Hematopoietic multipotent progenitor cell treated with erythropoietin and hydrocortisone succinate and interleukin-3 and kit ligand, for 8 days (in vitro differentiated cells): ENCODE measurements at regions not wholly inside any gene's neighbourhood (a gene's known extent, or its start where the extent isn't known, plus 50 kb on each side); places are given as distances from the start of the nearest gene placed in this dataset.

Experiments used
- DNase-seq: peaks from one replicate; pipeline ENCODE4 v3.0.0-alpha.2; 2015

- no peak for DNase-seq
These were observed 161.4 kb upstream of the TRPC7 start for GRCh38 chr5:136526791-136527190.

GRCh38 chr5:136526021-136526420 lies 160.7 kb upstream of the TRPC7 start:
- no peak for DNase-seq

- no peak for DNase-seq
These were observed 160.3 kb upstream of the TRPC7 start for GRCh38 chr5:136525597-136525996.

GRCh38 chr5:136522217-136522956 lies 157.0 kb upstream of the TRPC7 start:
- no peak for DNase-seq

GRCh38 chr5:136521696-136522095 lies 156.4 kb upstream of the TRPC7 start:
- DNase-seq = no peak

GRCh38 chr5:136518814-136519213 lies 153.5 kb upstream of the TRPC7 start:
- DNase-seq = no peak

- no peak for DNase-seq
These were observed 152.8 kb upstream of the TRPC7 start for GRCh38 chr5:136518174-136518573.

- no peak for DNase-seq
These were observed 152.4 kb upstream of the TRPC7 start for GRCh38 chr5:136517755-136518154.

- peak; percentile 3 for DNase-seq
These were observed 151.3 kb upstream of the TRPC7 start for GRCh38 chr5:136516637-136517036.

- DNase-seq = no peak
These were observed 148.1 kb upstream of the TRPC7 start for GRCh38 chr5:136513430-136513829.

GRCh38 chr5:136511046-136511445 lies 145.7 kb upstream of the TRPC7 start:
- DNase-seq = peak; percentile 1

- no peak for DNase-seq
These were observed 145.1 kb upstream of the TRPC7 start for GRCh38 chr5:136510481-136510880.

GRCh38 chr5:136506131-136506530 lies 140.8 kb upstream of the TRPC7 start:
- no peak for DNase-seq

- DNase-seq = no peak
These were observed 135.8 kb upstream of the TRPC7 start for GRCh38 chr5:136501133-136501532.

GRCh38 chr5:136492587-136492986 lies 127.2 kb upstream of the TRPC7 start:
- no peak for DNase-seq

GRCh38 chr5:136491806-136492205 lies 126.5 kb upstream of the TRPC7 start:
- no peak for DNase-seq

- DNase-seq = no peak
These were observed 119.5 kb upstream of the TRPC7 start for GRCh38 chr5:136484808-136485325.

GRCh38 chr5:136482206-136482605 lies 116.9 kb upstream of the TRPC7 start:
- DNase-seq = no peak

GRCh38 chr5:136474466-136474865 lies 109.1 kb upstream of the TRPC7 start:
- no peak for DNase-seq

- no peak for DNase-seq
These were observed 102.3 kb upstream of the TRPC7 start for GRCh38 chr5:136467632-136468031.

GRCh38 chr5:136466041-136466415 lies 100.7 kb upstream of the TRPC7 start:
- no peak for DNase-seq

- DNase-seq = no peak
These were observed 93.1 kb upstream of the TRPC7 start for GRCh38 chr5:136458481-136458880.

- no peak for DNase-seq
These were observed 92.2 kb upstream of the TRPC7 start for GRCh38 chr5:136457390-136458013.

GRCh38 chr5:136455409-136455808 lies 90.1 kb upstream of the TRPC7 start:
- no peak for DNase-seq
